Breast epithelium (tissue), 3 donors: ENCODE measurements at regions not wholly inside any gene's neighbourhood (a gene's known extent, or its start where the extent isn't known, plus 50 kb on each side); places are given as distances from the start of the nearest gene placed in this dataset.

Experiments
- POLR2AphosphoS5 ChIP-seq, 3 donors: sonication (generic); formaldehyde crosslinking; IDR thresholded peaks; one replicate each; pipeline ENCODE4 v1.6.1; 2017; ENCODE audit warnings: antibody characterized with exemption in 3 of 3
- TF ChIP-seq, protein P1 (sequence below), 3 donors: fragments of 450-650 bp; IDR thresholded peaks; one replicate each; pipeline ENCODE4 v1.5.1; 2016 to 2017; ENCODE audit warnings: antibody characterized with exemption in 3 of 3, mild to moderate bottlenecking in 3 of 3, moderate library complexity in 3 of 3

DNA sequence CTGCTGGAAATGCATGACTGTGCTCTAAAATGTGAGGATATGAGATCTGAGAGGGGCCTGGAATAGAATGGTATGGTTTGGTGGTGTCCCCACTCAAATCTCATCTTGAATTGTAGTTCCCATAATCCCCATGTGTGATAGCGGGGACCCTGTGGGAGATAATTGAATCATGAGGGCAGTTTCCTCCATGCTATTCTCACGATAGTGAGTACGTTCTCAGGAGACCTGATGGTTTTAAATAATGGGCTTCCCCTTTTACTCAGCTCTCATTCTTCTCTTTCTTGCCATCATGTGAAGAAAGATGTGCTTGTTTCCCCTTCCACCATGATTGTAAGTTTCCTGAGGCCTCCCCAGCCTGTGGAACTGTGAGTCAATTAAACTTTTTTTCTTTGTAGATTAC is 133.6 kb upstream of the ADAMTS16 start:
- TF ChIP-seq, protein P1, sequence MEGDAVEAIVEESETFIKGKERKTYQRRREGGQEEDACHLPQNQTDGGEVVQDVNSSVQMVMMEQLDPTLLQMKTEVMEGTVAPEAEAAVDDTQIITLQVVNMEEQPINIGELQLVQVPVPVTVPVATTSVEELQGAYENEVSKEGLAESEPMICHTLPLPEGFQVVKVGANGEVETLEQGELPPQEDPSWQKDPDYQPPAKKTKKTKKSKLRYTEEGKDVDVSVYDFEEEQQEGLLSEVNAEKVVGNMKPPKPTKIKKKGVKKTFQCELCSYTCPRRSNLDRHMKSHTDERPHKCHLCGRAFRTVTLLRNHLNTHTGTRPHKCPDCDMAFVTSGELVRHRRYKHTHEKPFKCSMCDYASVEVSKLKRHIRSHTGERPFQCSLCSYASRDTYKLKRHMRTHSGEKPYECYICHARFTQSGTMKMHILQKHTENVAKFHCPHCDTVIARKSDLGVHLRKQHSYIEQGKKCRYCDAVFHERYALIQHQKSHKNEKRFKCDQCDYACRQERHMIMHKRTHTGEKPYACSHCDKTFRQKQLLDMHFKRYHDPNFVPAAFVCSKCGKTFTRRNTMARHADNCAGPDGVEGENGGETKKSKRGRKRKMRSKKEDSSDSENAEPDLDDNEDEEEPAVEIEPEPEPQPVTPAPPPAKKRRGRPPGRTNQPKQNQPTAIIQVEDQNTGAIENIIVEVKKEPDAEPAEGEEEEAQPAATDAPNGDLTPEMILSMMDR (IDR thresholded peaks at IDR 0.05) = no peak
- no peak for TF ChIP-seq POLR2AphosphoS5 (IDR thresholded peaks at IDR 0.05)
